ENCODE measurements at regions not wholly inside any gene's neighbourhood (a gene's known extent, or its start where the extent isn't known, plus 50 kb on each side); places are given as distances from the start of the nearest gene placed in this dataset.

DNA sequence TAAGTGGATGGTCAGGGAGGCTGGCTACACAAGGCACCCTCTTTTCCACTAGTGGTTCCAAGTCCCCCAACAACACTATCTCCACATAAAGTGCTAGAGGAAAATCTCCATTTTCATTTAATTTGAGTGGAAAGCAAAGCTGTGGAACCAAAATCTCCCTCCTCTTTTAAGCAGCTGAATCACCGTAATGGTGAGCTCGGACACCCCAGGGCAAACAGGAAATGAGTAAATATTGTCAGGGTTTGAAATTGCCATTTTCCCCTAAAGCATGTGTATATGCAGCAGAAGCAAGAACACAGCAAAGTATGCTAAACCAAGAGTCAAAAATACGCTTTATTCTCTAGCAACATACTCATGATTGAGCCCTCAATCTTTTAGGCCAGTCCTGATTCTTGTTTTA is 143.7 kb downstream of the GPAM start:
- TF ChIP-seq FOXJ3 (CRISPR knock-in tag; IDR thresholded peaks at IDR 0.05; ENCODE audit: borderline replicate concordance) (no peak), PREB (CRISPR knock-in tag; IDR thresholded peaks at IDR 0.05; ENCODE audit: borderline replicate concordance) (no peak), ZNF423 (CRISPR knock-in tag; IDR thresholded peaks at IDR 0.05) (no peak), TEAD4 (CRISPR knock-in tag; IDR thresholded peaks at IDR 0.05) (no peak), ESRRA (CRISPR knock-in tag; IDR thresholded peaks at IDR 0.05; ENCODE audit: borderline replicate concordance) (no peak)
- TF ChIP-seq, protein P1, sequence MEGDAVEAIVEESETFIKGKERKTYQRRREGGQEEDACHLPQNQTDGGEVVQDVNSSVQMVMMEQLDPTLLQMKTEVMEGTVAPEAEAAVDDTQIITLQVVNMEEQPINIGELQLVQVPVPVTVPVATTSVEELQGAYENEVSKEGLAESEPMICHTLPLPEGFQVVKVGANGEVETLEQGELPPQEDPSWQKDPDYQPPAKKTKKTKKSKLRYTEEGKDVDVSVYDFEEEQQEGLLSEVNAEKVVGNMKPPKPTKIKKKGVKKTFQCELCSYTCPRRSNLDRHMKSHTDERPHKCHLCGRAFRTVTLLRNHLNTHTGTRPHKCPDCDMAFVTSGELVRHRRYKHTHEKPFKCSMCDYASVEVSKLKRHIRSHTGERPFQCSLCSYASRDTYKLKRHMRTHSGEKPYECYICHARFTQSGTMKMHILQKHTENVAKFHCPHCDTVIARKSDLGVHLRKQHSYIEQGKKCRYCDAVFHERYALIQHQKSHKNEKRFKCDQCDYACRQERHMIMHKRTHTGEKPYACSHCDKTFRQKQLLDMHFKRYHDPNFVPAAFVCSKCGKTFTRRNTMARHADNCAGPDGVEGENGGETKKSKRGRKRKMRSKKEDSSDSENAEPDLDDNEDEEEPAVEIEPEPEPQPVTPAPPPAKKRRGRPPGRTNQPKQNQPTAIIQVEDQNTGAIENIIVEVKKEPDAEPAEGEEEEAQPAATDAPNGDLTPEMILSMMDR (IDR thresholded peaks at IDR 0.05), result no peak
- TF ChIP-seq, protein P2, sequence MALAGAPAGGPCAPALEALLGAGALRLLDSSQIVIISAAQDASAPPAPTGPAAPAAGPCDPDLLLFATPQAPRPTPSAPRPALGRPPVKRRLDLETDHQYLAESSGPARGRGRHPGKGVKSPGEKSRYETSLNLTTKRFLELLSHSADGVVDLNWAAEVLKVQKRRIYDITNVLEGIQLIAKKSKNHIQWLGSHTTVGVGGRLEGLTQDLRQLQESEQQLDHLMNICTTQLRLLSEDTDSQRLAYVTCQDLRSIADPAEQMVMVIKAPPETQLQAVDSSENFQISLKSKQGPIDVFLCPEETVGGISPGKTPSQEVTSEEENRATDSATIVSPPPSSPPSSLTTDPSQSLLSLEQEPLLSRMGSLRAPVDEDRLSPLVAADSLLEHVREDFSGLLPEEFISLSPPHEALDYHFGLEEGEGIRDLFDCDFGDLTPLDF (CRISPR knock-in tag; IDR thresholded peaks at IDR 0.05), result no peak

Data from WTC11 (cell line).